ENCODE measurements at regions not wholly inside any gene's neighbourhood (a gene's known extent, or its start where the extent isn't known, plus 50 kb on each side); places are given as distances from the start of the nearest gene placed in this dataset.

GRCh38 chrX:99073551-99073950 lies 1336.5 kb downstream of the PCDH19 start:
- no peak overlapping the region for H2AFZ ChIP-seq (ENCODE audit: low read length)
- DNase-seq = no peak
- no peak overlapping the region for H4K8ac ChIP-seq (replicated peaks; ENCODE audit: insufficient read length, low read depth, low read length)
- no peaks in the 10 kb centered on the region for H3K4me1 ChIP-seq (ENCODE audit: insufficient read depth, low read length)
- H3K56ac ChIP-seq (ENCODE audit: insufficient read length, low read depth, low read length) = no peak overlapping the region
- no peak overlapping the region for H3K18ac ChIP-seq (ENCODE audit: insufficient read length, low read depth, low read length)
- H3K27ac ChIP-seq (ENCODE audit: insufficient read length, low read depth, low read length) = no peak overlapping the region
- no peak overlapping the region for H3K4me3 Mint-ChIP-seq
- no peak overlapping the region for H2AK5ac ChIP-seq (ENCODE audit: insufficient read length, low read length)
- H3K27me3 Mint-ChIP-seq (ENCODE audit: low read depth) = no peaks in the 10 kb centered on the region
- H4K5ac ChIP-seq (ENCODE audit: insufficient read length, low read depth, low read length) = no peak overlapping the region
- no peaks in the 10 kb centered on the region for H3K79me1 ChIP-seq (ENCODE audit: insufficient read depth, low read depth, low read length, poor library complexity, severe bottlenecking)
- H3K36me3 Mint-ChIP-seq (ENCODE audit: insufficient read depth in 1 of 3, low read depth in 3 of 3) = peaks cover 2 to 4% (median 3%) of the 10 kb centered on the region in 3 experiments; a peak in 4 of 7 replicates
- no peak overlapping the region for H3K4ac ChIP-seq (ENCODE audit: low read depth, low read length)
- no peaks in the 10 kb centered on the region for H4K20me1 ChIP-seq (ENCODE audit: control insufficient read depth, insufficient read depth, insufficient read length)
- no peaks in the 10 kb centered on the region for H3K27me3 ChIP-seq (ENCODE audit: insufficient read depth, low read length)
- no peak overlapping the region for H2BK15ac ChIP-seq (ENCODE audit: low read depth, low read length)
- H3T11ph ChIP-seq (ENCODE audit: low read length) = no peak overlapping the region
- WGBS (ENCODE audit: extremely low coverage, insufficient read length, low lambda C conversion rate) = no CpG with 5 or more reads among the region's 1 CpG
- H3K9ac ChIP-seq (ENCODE audit: extremely low read depth, insufficient read length, low read length) = no peak overlapping the region
- H3K14ac ChIP-seq (ENCODE audit: insufficient read depth, low read length) = no peak overlapping the region
- no peaks in the 10 kb centered on the region for H3K4me1 Mint-ChIP-seq
- no peaks in the 10 kb centered on the region for H3K9me3 ChIP-seq (ENCODE audit: control insufficient read depth, low read depth, low read length)
- H2BK20ac ChIP-seq (ENCODE audit: low read depth, low read length, poor library complexity, severe bottlenecking) = no peak overlapping the region
- no peak overlapping the region for H4K91ac ChIP-seq (ENCODE audit: insufficient read length, low read depth, low read length)
- no peak overlapping the region for H2BK12ac ChIP-seq (ENCODE audit: insufficient read length, low read depth, low read length)
- no peak overlapping the region for H3K23ac ChIP-seq (ENCODE audit: insufficient read length, low read depth, low read length)
- peaks cover 5 to 6% of the 10 kb centered on the region in 2 experiments; a peak in 2 of 5 replicates for H3K9me3 Mint-ChIP-seq
- H3K23me2 ChIP-seq (ENCODE audit: insufficient read length, low read depth, low read length, poor library complexity, severe bottlenecking) = no peaks in the 10 kb centered on the region
- H3K4me2 ChIP-seq (ENCODE audit: insufficient read depth, insufficient read length, low read length) = no peak overlapping the region
- H3K79me2 ChIP-seq (ENCODE audit: insufficient read depth, low read length) = no peaks in the 10 kb centered on the region
- TF ChIP-seq, protein P1, sequence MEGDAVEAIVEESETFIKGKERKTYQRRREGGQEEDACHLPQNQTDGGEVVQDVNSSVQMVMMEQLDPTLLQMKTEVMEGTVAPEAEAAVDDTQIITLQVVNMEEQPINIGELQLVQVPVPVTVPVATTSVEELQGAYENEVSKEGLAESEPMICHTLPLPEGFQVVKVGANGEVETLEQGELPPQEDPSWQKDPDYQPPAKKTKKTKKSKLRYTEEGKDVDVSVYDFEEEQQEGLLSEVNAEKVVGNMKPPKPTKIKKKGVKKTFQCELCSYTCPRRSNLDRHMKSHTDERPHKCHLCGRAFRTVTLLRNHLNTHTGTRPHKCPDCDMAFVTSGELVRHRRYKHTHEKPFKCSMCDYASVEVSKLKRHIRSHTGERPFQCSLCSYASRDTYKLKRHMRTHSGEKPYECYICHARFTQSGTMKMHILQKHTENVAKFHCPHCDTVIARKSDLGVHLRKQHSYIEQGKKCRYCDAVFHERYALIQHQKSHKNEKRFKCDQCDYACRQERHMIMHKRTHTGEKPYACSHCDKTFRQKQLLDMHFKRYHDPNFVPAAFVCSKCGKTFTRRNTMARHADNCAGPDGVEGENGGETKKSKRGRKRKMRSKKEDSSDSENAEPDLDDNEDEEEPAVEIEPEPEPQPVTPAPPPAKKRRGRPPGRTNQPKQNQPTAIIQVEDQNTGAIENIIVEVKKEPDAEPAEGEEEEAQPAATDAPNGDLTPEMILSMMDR (conservative IDR thresholded peaks at IDR 0.05) = no peak
- H2BK120ac ChIP-seq (ENCODE audit: low read depth, low read length, poor library complexity, severe bottlenecking) = no peak overlapping the region
- H2BK5ac ChIP-seq (ENCODE audit: insufficient read length, low read length) = no peak overlapping the region
- H3K27ac Mint-ChIP-seq = no peak overlapping the region

Measured in H9 (cell line).